HG03175 (cell line): ENCODE measurements at regions not wholly inside any gene's neighbourhood (a gene's known extent, or its start where the extent isn't known, plus 50 kb on each side); places are given as distances from the start of the nearest gene placed in this dataset.
"Not testable (repeated sequence)": the region's sequence is repeated elsewhere in the genome, so short reads cannot be mapped to it uniquely, and the experiment has no call there.

Experiments used
- ATAC-seq: cut with Tn5 transposase; IDR thresholded peaks from one replicate; pipeline ENCODE4 v1.9.1; 2021; ENCODE audit warnings: mild to moderate bottlenecking, moderate library complexity; ENCODE audit not compliant: unreplicated experiment

- no peak for ATAC-seq
Measured at GRCh38 chr13:76829572-76830327, 56.5 kb downstream of the KCTD12 start.

GRCh38 chr13:76828316-76828741 lies 57.9 kb downstream of the KCTD12 start:
- peak; percentile 88 for ATAC-seq

GRCh38 chr13:76826527-76826926 lies 59.7 kb downstream of the KCTD12 start:
- no peak for ATAC-seq

- ATAC-seq = no peak
Measured at GRCh38 chr13:76825430-76825829, 60.8 kb downstream of the KCTD12 start.

DNA sequence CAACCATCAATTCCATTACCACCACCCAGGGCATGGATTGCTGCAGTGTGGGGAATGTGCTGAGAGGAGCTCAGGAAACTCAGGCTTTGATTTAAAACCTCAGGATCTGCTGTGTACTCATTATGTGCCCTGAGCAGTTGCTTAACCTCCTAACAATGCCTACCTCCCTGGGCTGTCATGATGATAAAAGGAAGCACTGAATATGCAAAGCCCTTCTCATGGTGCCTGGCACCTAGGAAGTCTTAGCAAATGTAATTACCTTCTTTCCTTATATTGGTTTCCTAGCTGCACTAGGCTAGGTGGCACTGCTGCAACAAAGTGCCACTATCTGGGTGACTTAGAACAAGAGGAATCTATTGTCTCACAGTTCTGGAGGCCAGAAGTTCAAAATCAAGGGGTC lies 62.2 kb downstream of the KCTD12 start:
- ATAC-seq = no peak

- peak; percentile 65 for ATAC-seq
Measured at GRCh38 chr13:76822698-76823267, 63.4 kb downstream of the KCTD12 start.

- not testable (repeated sequence) for ATAC-seq
Measured at GRCh38 chr13:76821222-76821621, 65.0 kb downstream of the KCTD12 start.

DNA sequence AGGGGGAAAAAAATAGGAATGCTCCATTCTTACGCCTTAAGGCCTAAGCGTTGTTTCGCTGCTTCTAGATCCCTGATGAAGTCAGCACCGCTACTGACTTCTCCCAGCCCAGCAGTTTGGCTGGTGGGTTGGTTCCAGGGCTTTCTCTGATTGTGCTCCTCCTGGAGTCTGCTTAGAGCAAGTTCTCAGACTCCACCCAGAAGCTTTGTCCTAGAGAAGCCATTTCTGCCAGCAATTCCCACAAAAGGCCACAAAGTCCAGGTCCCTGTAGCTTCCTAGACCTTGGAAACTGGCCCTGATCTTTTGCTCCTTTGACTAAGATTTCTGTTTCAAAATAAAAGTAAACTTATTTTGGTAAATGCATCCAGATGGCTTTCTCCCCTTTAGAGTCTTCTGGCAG lies 65.4 kb downstream of the KCTD12 start:
- no peak for ATAC-seq

DNA sequence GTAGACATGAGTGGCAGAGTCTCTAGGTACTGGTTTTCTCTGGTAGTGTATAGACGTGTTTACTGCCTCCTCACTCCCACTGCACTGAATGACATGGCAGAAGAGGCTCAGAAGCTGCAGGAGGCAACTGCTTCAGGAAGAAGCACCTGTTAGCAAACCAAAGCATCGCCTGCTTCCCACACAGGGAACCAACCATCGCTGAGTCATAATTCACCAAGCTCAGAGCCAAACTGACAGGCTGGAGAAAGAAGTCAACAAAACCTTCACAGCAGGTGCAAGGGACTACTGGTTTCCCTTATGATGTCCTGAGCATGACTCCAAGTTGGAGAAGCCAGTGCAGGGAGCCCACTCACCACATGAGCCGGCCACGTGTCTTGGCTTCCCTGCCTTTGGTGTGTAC lies 69.8 kb downstream of the KCTD12 start:
- peak; percentile 38 for ATAC-seq

GRCh38 chr13:76815344-76815743 lies 70.9 kb downstream of the KCTD12 start:
- ATAC-seq = no peak

GRCh38 chr13:76813891-76814290 lies 72.3 kb downstream of the KCTD12 start:
- no peak for ATAC-seq

DNA sequence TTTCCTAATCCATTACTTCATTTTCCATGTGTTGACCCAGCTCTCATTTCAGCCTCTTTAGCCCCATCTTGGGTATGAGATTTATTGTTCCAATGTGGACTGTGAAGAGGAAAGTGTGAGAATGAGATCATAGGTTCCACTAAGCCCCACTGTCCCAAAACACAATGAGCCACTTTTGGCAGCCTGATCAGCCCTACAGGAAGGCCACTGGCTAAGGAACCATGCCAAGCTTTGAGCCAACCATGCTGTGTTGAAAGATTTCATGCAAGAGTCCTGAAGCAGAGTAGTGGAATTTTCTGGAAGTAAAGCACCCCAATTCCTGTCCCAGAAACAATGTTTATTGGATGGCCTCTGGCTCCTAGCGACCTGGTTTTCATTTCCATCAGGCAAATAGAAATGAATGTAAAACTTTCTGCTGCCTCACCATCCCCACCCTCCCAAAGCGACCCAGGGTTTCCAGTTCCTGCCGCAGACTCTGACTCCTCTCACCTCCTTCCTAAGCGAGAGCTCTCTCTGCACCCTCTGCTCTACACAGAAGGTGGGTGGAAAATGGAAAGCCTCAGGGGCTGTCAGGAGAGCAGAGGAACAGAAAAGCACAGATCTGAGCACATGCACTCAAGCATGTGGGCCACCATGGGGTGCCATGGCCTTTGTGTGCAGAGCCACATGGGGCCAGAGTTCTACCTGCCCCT lies 73.1 kb downstream of the KCTD12 start:
- ATAC-seq = no peak

DNA sequence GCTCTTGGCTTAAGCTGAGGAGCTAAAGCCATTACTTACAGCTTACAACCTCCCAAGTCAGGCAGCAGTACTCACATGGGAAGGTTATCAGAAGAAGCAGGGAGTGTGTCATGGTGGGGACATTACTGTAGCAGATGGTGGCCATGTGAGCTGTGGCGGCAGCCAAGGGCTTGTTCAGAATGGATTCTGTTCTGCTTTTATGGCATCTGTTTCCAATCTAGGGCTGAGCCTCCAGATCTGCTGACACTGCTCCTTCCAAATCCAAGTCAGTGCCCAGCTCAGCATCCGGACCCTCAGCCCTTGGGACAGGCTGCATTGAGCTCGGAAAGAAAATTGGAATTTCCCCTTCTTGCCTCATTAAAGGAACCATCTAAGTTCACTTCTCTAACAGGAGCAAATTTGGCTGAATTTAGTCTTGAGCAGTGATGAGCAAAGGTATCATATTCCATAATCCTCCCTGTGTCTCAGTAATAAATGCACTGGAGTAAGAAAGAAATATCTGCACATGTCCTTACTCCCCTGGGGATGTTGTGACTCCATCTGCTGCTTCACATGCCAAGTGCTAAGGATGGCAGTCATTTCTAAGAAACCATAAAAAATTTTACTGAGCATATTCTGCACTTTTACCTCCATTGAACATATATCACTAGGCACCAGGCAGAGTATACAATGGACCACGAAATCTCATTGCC lies 73.9 kb downstream of the KCTD12 start:
- ATAC-seq = no peak

DNA sequence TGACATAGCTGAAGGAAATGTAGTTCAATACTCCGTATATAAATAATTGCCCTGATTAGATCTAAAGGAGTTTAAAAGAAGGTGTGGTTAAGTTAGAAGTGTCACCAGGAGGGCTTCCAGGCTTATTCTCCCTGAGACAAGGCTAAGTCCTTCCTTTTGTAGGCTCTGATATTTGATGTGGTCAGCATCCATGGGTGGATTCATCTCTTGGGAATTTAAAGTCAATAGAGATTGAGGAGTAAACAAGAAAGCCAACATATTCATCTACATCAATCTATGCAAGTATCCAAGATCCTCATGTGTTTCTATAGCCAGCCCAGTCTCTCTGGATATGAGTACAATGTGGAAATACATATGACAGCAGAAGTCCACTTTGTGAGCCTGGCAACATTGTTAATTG lies 76.8 kb downstream of the KCTD12 start:
- ATAC-seq = no peak

GRCh38 chr13:76808927-76809326 lies 77.3 kb downstream of the KCTD12 start:
- no peak for ATAC-seq

- no peak for ATAC-seq
Measured at GRCh38 chr13:76804801-76805200, 81.4 kb downstream of the KCTD12 start.

DNA sequence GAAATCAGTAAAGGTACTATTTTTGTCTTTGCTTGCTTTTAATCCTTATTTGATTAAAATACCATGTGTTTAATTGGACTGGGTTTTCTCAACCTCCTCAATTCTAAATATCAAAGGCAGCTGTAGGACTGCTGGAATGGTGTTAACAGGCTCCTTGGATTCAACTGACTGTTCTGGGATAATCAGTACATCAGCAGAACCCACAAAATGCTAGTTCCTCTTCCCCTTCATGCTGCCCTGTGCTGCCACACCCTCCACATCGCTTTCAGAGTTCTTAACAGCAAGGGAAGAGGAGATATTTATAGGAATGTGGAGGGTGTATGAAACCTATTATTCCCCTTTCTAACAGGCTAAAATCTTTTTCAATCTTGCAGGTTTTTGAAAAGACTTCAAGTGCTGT lies 82.4 kb downstream of the KCTD12 start:
- no peak for ATAC-seq

- ATAC-seq = no peak
Measured at GRCh38 chr13:76800943-76801342, 85.3 kb downstream of the KCTD12 start.

DNA sequence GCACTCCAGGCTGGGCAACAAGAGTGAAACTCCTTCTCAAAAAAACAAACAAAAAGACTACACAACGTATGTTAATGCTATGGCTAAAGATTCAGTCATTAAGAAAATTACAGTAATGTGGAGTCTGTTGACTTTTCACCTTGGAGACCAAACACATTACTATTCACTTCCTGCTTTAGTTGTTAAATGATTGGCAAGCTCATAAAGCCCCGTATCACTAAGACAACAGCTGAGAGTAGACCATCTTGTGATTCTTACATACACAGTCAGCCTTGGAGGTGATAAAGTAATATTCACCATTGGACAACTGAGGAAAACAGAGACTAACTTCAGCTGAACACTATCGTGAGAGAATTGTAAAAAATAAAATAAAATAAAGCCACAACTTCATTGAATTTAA lies 86.5 kb downstream of the KCTD12 start:
- ATAC-seq = peak; percentile 82

DNA sequence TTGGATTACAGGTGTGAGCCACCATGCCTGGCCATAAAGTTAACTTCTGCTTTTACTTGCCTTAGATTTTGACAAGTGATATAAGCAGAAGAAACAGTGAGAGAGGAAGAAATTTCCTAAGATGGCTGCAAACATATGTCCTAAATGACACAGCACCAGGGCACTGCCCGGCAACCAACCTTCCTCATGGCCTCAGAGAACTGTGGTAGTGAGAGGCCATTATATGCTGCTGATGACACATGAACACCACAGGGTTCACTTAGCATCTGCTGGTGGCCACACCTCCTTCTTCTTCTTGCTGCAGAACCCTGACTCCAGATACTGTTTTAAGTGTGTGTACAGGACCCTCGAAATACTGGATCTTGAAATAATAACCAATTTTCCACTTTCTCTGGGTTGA lies 88.2 kb downstream of the KCTD12 start:
- no peak for ATAC-seq

GRCh38 chr13:76797361-76797760 lies 88.8 kb downstream of the KCTD12 start:
- ATAC-seq = no peak

GRCh38 chr13:76796851-76797250 lies 89.4 kb downstream of the KCTD12 start:
- no peak for ATAC-seq
